ENCODE measurements at regions not wholly inside any gene's neighbourhood (a gene's known extent, or its start where the extent isn't known, plus 50 kb on each side); places are given as distances from the start of the nearest gene placed in this dataset.

DNA sequence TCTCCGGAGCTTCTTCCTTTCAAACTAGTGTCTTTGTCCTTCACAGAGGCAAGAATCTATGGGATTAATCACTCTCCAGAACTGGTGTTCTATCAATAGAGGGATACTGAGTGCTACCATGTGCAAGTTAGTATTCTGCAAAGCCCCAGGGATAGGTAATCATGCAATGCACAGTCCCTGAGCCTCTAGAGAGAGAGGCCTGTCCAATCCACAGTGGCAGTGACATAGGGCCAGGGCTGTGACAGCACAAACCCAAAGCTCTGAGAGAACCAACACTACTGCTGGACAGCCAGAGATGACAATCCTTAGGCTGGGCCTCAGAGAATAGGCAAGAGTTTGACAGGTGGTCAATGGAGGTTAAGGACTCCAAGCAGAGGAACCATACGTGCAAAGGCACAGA lies 66.8 kb upstream of the USP47 start:
- no peak overlapping the region for H3K4me3 ChIP-seq
- no peak for TF ChIP-seq CTCF (IDR thresholded peaks at IDR 0.05; ENCODE audit: borderline replicate concordance)
- no peaks in the 10 kb centered on the region for H3K4me1 ChIP-seq
- H3K27me3 ChIP-seq (ENCODE audit: low read depth), result no peaks in the 10 kb centered on the region
- no peak for DNase-seq
- intact Hi-C loops (cut with micrococcal nuclease), result no loop called here
- H3K27ac ChIP-seq (replicated peaks), result no peak overlapping the region
- H3K9me3 ChIP-seq (replicated peaks), result no peaks in the 10 kb centered on the region
- no peaks in the 10 kb centered on the region for H3K36me3 ChIP-seq

GRCh38 chr11:11772865-11773515 lies 68.8 kb upstream of the USP47 start:
- Histone ChIP-seq H3K27me3 (ENCODE audit: low read depth) (no peaks in the 10 kb centered on the region), H3K9me3 (replicated peaks) (no peaks in the 10 kb centered on the region), H3K27ac (replicated peaks) (no peak overlapping the region), H3K36me3 (no peaks in the 10 kb centered on the region), H3K4me1 (no peaks in the 10 kb centered on the region), H3K4me3 (no peak overlapping the region)
- DNase-seq, result no peak
- no peak for TF ChIP-seq CTCF (IDR thresholded peaks at IDR 0.05; ENCODE audit: borderline replicate concordance)
- intact Hi-C loops (cut with micrococcal nuclease), result no loop called here

DNA sequence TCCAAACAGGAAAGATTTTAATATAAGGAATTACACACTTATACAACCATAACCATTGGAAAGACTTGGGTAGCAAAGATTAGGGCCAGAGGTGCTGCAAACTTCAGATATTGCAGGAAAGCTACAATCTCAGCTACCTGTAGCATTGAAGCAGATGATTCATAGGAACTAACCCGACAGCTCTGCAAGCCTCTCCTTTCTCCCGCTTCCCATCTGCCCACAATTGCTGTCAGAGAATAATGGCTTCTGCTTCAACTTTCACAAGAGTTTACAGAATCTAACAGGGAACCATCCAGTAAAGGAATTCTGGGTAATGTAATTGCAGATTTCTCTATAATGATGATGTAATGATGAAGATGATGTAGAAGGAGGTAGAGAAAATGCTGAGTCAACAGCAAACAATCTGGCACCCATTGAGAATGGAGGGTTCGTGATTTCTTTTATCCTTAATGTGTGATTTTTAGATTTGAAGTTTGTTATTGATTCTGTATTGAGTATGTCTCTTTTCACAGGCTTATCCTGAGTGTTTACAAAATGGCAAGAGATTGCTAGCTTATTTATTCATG lies 70.8 kb upstream of the USP47 start:
- no peak overlapping the region for H3K27ac ChIP-seq (replicated peaks)
- no peaks in the 10 kb centered on the region for H3K9me3 ChIP-seq (replicated peaks)
- H3K27me3 ChIP-seq (ENCODE audit: low read depth), result no peaks in the 10 kb centered on the region
- H3K4me1 ChIP-seq, result no peaks in the 10 kb centered on the region
- H3K4me3 ChIP-seq, result no peak overlapping the region
- intact Hi-C loops (cut with micrococcal nuclease), result no loop called here
- no peaks in the 10 kb centered on the region for H3K36me3 ChIP-seq
- no peak for DNase-seq
- no peak for TF ChIP-seq CTCF (IDR thresholded peaks at IDR 0.05; ENCODE audit: borderline replicate concordance)

DNA sequence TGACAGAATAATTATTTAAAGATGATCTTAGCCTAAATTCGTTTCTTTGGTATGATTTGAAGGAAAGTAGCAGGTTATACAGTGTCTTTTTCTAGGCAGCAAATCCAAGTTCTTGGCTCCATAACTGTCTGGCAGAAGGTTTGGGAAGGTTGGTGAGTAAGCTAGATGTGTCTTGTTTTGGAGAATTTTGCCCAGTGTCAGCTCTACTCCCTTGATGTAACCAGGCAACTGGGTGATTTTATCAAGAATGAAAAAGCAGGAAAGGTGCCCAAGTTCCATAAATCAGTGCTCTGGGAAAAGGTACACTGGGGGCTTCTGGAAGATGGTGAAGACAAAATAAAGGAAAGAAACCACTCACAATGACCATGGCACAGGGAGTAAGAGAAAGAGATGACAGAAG lies 71.5 kb upstream of the USP47 start:
- no peak overlapping the region for H3K27ac ChIP-seq (replicated peaks)
- H3K27me3 ChIP-seq (ENCODE audit: low read depth), result no peaks in the 10 kb centered on the region
- no peaks in the 10 kb centered on the region for H3K9me3 ChIP-seq (replicated peaks)
- DNase-seq, result no peak
- H3K4me1 ChIP-seq, result no peaks in the 10 kb centered on the region
- no peaks in the 10 kb centered on the region for H3K36me3 ChIP-seq
- intact Hi-C loops (cut with micrococcal nuclease), result no loop called here
- no peak for TF ChIP-seq CTCF (IDR thresholded peaks at IDR 0.05; ENCODE audit: borderline replicate concordance)
- H3K4me3 ChIP-seq, result no peak overlapping the region

DNA sequence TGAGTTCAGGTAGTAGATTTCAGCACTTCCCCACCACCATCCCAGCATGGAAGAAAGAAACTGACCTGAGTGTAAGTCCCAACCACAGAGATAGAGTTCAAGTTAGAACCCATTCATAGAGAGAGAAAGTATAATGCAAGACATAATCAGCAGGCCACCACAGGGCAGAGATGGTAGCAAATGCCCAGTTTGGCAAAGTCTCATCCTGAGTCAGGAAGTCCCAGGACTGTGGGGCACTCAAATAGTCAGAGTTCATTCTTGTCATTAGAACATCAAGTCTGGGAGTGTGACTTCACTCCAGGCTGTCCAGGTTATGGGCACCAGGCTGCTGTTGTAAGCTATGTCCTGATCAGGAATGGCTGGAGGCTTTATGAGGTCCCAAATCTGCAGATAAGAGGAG lies 72.0 kb upstream of the USP47 start:
- intact Hi-C loops (cut with micrococcal nuclease), result no loop called here
- Histone ChIP-seq H3K9me3 (replicated peaks) (no peaks in the 10 kb centered on the region), H3K27me3 (ENCODE audit: low read depth) (no peaks in the 10 kb centered on the region), H3K4me3 (no peak overlapping the region), H3K4me1 (no peaks in the 10 kb centered on the region), H3K36me3 (no peaks in the 10 kb centered on the region), H3K27ac (replicated peaks) (no peak overlapping the region)
- TF ChIP-seq CTCF (IDR thresholded peaks at IDR 0.05; ENCODE audit: borderline replicate concordance), result no peak
- DNase-seq, result no peak

Data from left ventricle myocardium inferior (tissue), 1 donor.